CD14-positive monocyte (primary cell): ENCODE measurements at regions not wholly inside any gene's neighbourhood (a gene's known extent, or its start where the extent isn't known, plus 50 kb on each side); places are given as distances from the start of the nearest gene placed in this dataset.
A peak's percentile ranks its signal among the peaks of the same experiment; 100 is the strongest.

Experiments used
- DNase-seq, 3 donors: peaks; one replicate each; pipeline ENCODE4 v3.0.0-alpha.2; 2011 to 2022
- H2AFZ ChIP-seq: 2 replicates; pipeline ENCODE4 v1.6.0; 2012; ENCODE audit warnings: mild to moderate bottlenecking, low read depth, low read length, inconsistent platforms; ENCODE audit not compliant: insufficient read depth, poor library complexity, severe bottlenecking
- H3K27ac ChIP-seq, 2 donors: 1 replicate in 1 of 2; 2 replicates in 1 of 2; pipeline ENCODE4 v1.5.1; 2012 to 2013; ENCODE audit warnings: low read length in 2 of 2, control low read depth in 1 of 2, inconsistent platforms in 1 of 2, low read depth in 1 of 2, mild to moderate bottlenecking in 1 of 2
- H3K27me3 ChIP-seq, 2 donors: one replicate each; pipeline versions ENCODE4 v1.6.0 to v1.6.1; 2011 to 2013; ENCODE audit warnings: low read length in 2 of 2; ENCODE audit not compliant: control insufficient read depth in 2 of 2, insufficient read depth in 2 of 2
- H3K36me3 ChIP-seq, 2 donors: replicated peaks in 1 of 2; 1 replicate in 1 of 2; 2 replicates in 1 of 2; pipeline versions ENCODE4 v1.5.1 to v1.6.1; 2012 to 2013; ENCODE audit warnings: low read length in 2 of 2, control low read depth in 1 of 2, inconsistent platforms in 1 of 2, mild to moderate bottlenecking in 1 of 2; ENCODE audit not compliant: insufficient read depth in 2 of 2, control insufficient read depth in 1 of 2
- H3K4me1 ChIP-seq, 2 donors: 1 replicate in 1 of 2; 2 replicates in 1 of 2; pipeline versions ENCODE4 v1.5.1 to v1.6.1; 2012 to 2013; ENCODE audit warnings: low read length in 2 of 2, control low read depth in 1 of 2, inconsistent platforms in 1 of 2, mild to moderate bottlenecking in 1 of 2, moderate library complexity in 1 of 2; ENCODE audit not compliant: insufficient read depth in 2 of 2, control insufficient read depth in 1 of 2
- H3K4me2 ChIP-seq: replicated peaks from 2 replicates; pipeline ENCODE3; 2012; ENCODE audit warnings: low read length, moderate library complexity, mild to moderate bottlenecking; ENCODE audit not compliant: poor library complexity, severe bottlenecking; ENCODE audit errors: extremely low read depth
- H3K4me3 ChIP-seq, 3 experiments: fragments of 200-600 bp in 1 of 3; sonication (generic) in 1 of 3; replicated peaks in 1 of 3; 1 replicate in 2 of 3; 2 replicates in 1 of 3; pipeline ENCODE4 v1.5.1; 2011 to 2013; ENCODE audit warnings: low read length in 3 of 3, mild to moderate bottlenecking in 3 of 3, control low read depth in 2 of 3, low read depth in 2 of 3, inconsistent platforms in 1 of 3, moderate library complexity in 1 of 3
- H3K79me2 ChIP-seq: 2 replicates; pipeline ENCODE4 v1.6.0; 2012; ENCODE audit warnings: mild to moderate bottlenecking, control low read depth, inconsistent platforms, low read length, moderate library complexity; ENCODE audit not compliant: insufficient read depth
- H3K9ac ChIP-seq: 2 replicates; pipeline ENCODE4 v1.6.0; 2017; ENCODE audit warnings: low read length, mild to moderate bottlenecking; ENCODE audit not compliant: insufficient read depth, poor library complexity, severe bottlenecking
- H3K9me3 ChIP-seq, 2 donors: replicated peaks in 1 of 2; 1 replicate in 1 of 2; 2 replicates in 1 of 2; pipeline versions ENCODE4 v1.5.1 to v1.6.1; 2012 to 2013; ENCODE audit warnings: low read length in 2 of 2, control low read depth in 1 of 2; ENCODE audit not compliant: control insufficient read depth in 1 of 2, insufficient read depth in 1 of 2
- H4K20me1 ChIP-seq: 2 replicates; pipeline ENCODE4 v1.6.0; 2012; ENCODE audit warnings: mild to moderate bottlenecking, low read length, control low read depth, moderate library complexity; ENCODE audit not compliant: insufficient read depth
- H3K27ac Mint-ChIP-seq, 7 donors: one replicate each; pipeline ENCODE4 v1.8.0; 2020; ENCODE audit warnings: mild to moderate bottlenecking in 7 of 7, mixed read lengths in 7 of 7, moderate library complexity in 6 of 7, inconsistent platforms in 2 of 7
- H3K27me3 Mint-ChIP-seq, 3 donors: one replicate each; pipeline ENCODE4 v1.8.0; 2021 to 2022; ENCODE audit warnings: low read depth in 3 of 3, mild to moderate bottlenecking in 3 of 3, mixed read lengths in 3 of 3, moderate library complexity in 3 of 3, inconsistent platforms in 1 of 3
- H3K36me3 Mint-ChIP-seq, 2 donors: one replicate each; pipeline ENCODE4 v1.8.0; 2020; ENCODE audit warnings: mixed read lengths in 2 of 2, inconsistent platforms in 1 of 2, mild to moderate bottlenecking in 1 of 2
- H3K4me1 Mint-ChIP-seq: one replicate; pipeline ENCODE4 v1.8.0; 2020; ENCODE audit warnings: mild to moderate bottlenecking, mixed read lengths
- H3K4me3 Mint-ChIP-seq, 2 donors: one replicate each; pipeline ENCODE4 v1.8.0; 2020; ENCODE audit warnings: mild to moderate bottlenecking in 2 of 2, mixed read lengths in 2 of 2, moderate library complexity in 1 of 2
- H3K9me3 Mint-ChIP-seq, 7 donors: one replicate each; pipeline ENCODE4 v1.8.0; 2020 to 2022; ENCODE audit warnings: mixed read lengths in 7 of 7, mild to moderate bottlenecking in 6 of 7, moderate library complexity in 6 of 7, inconsistent platforms in 2 of 7
- CTCF ChIP-seq: fragments of 200-600 bp; IDR thresholded peaks from one replicate; pipeline ENCODE4 v1.8.0; 2022; ENCODE audit warnings: antibody characterized with exemption, mild to moderate bottlenecking
- WGBS: methylation state at CpG from one replicate; pipeline ENCODE4 v1.1.5; 2013; ENCODE audit warnings: missing lambda C conversion rate; ENCODE audit not compliant: insufficient coverage; 5-methylcytosine and 5-hydroxymethylcytosine counted together
- intact Hi-C, 2 donors: fragments of 100-400 bp; cut with micrococcal nuclease; formaldehyde crosslinking; loops; one replicate each; pipeline versions ENCODE4 v1.15.0 to v1.15.1; 2023

GRCh38 chr6:2480267-2480966, 235.0 kb upstream of the GMDS start:
- H3K27ac ChIP-seq, result no peak overlapping the region
- intact Hi-C loops, result no loop called here
- peaks cover 12 to 18% of the 10 kb centered on the region in 2 donors for H3K9me3 ChIP-seq
- WGBS, result 75% methylated on average over 8 of the region's 10 CpGs
- H3K4me1 ChIP-seq, result peaks cover 9 to 12% of the 10 kb centered on the region in 2 donors
- no peak overlapping the region for H3K4me3 ChIP-seq
- Mint-ChIP-seq H3K9me3 (peaks cover 16 to 31% (median 24%) of the 10 kb centered on the region in 7 donors), H3K27ac (peak overlapping the region in 1 of 7 donors; percentile 16), H3K4me1 (peaks cover 15% of the 10 kb centered on the region), H3K36me3 (no peaks in the 10 kb centered on the region), H3K4me3 (peak overlapping the region in 1 of 2 donors; percentile 37), H3K27me3 (peaks cover 2 to 14% (median 4%) of the 10 kb centered on the region in 3 donors)
- no peak overlapping the region for H3K4me2 ChIP-seq
- no peaks in the 10 kb centered on the region for H4K20me1 ChIP-seq
- H3K9ac ChIP-seq, result no peak overlapping the region
- no peaks in the 10 kb centered on the region for H3K27me3 ChIP-seq
- no peaks in the 10 kb centered on the region for H3K79me2 ChIP-seq
- H2AFZ ChIP-seq, result no peak overlapping the region
- TF ChIP-seq CTCF, result no peak
- H3K36me3 ChIP-seq, result no peaks in the 10 kb centered on the region
- DNase-seq, result peak; percentile 18 to 41 (median 40)

GRCh38 chr6:2478200-2478599, 232.8 kb upstream of the GMDS start:
- peaks cover 12 to 15% of the 10 kb centered on the region in 2 donors for H3K9me3 ChIP-seq
- intact Hi-C loops, result no loop called here
- peaks cover 15% of the 10 kb centered on the region for H3K4me1 Mint-ChIP-seq
- peaks cover 9 to 12% of the 10 kb centered on the region in 2 donors for H3K4me1 ChIP-seq
- no peak for DNase-seq
- no peaks in the 10 kb centered on the region for H3K27me3 ChIP-seq
- H4K20me1 ChIP-seq, result no peaks in the 10 kb centered on the region
- WGBS, result 96% methylated on average over 6 of the region's 9 CpGs
- H3K79me2 ChIP-seq, result no peaks in the 10 kb centered on the region
- H3K27ac Mint-ChIP-seq, result peak overlapping the region in 1 of 7 donors; percentile 40
- H2AFZ ChIP-seq, result no peak overlapping the region
- no peak overlapping the region for H3K4me2 ChIP-seq
- no peaks in the 10 kb centered on the region for H3K36me3 ChIP-seq
- peaks cover 5 to 17% (median 6%) of the 10 kb centered on the region in 3 donors for H3K27me3 Mint-ChIP-seq
- H3K36me3 Mint-ChIP-seq, result no peaks in the 10 kb centered on the region
- H3K9me3 Mint-ChIP-seq, result peaks cover 7 to 17% (median 12%) of the 10 kb centered on the region in 7 donors
- no peak overlapping the region for H3K9ac ChIP-seq
- H3K4me3 ChIP-seq, result no peak overlapping the region
- no peak for TF ChIP-seq CTCF
- H3K27ac ChIP-seq, result no peak overlapping the region
- H3K4me3 Mint-ChIP-seq, result no peak overlapping the region
